Karpas-422 (cell line): ENCODE measurements at regions not wholly inside any gene's neighbourhood (a gene's known extent, or its start where the extent isn't known, plus 50 kb on each side); places are given as distances from the start of the nearest gene placed in this dataset.

ENCODE experiments used
- DNase-seq: peaks from one replicate; pipeline ENCODE4 v3.0.0-alpha.2; 2015
- H2AFZ ChIP-seq: fragments of 200-600 bp; sonication (generic); 2 replicates; pipeline ENCODE4 v1.6.1; 2014; ENCODE audit warnings: antibody characterized with exemption, low read length, mixed read lengths
- H3K27ac ChIP-seq: fragments of 200-600 bp; sonication (generic); 2 replicates; pipeline ENCODE4 v1.5.1; 2014; ENCODE audit warnings: mild to moderate bottlenecking, low read length, moderate library complexity
- H3K27me3 ChIP-seq: fragments of 200-600 bp; sonication (generic); 2 replicates; pipeline ENCODE4 v1.6.1; 2014; ENCODE audit warnings: low read length, mixed read lengths
- H3K36me3 ChIP-seq: fragments of 200-600 bp; sonication (generic); 2 replicates; pipeline ENCODE4 v1.6.1; 2014; ENCODE audit warnings: low read length, mixed read lengths; ENCODE audit not compliant: insufficient read depth
- H3K4me1 ChIP-seq: fragments of 200-600 bp; sonication (generic); 2 replicates; pipeline ENCODE4 v1.6.1; 2014; ENCODE audit warnings: mild to moderate bottlenecking, low read length, mixed read lengths
- H3K4me2 ChIP-seq: fragments of 200-600 bp; sonication (generic); 2 replicates; pipeline ENCODE4 v1.6.1; 2014; ENCODE audit warnings: low read length, low read depth, mild to moderate bottlenecking; ENCODE audit not compliant: poor library complexity, severe bottlenecking
- H3K4me3 ChIP-seq: fragments of 200-600 bp; sonication (generic); 2 replicates; pipeline ENCODE4 v1.5.1; 2014; ENCODE audit warnings: mild to moderate bottlenecking, antibody characterized with exemption, low read length, mixed read lengths
- H3K79me2 ChIP-seq: fragments of 200-600 bp; sonication (generic); 2 replicates; pipeline ENCODE4 v1.6.1; 2014; ENCODE audit warnings: mild to moderate bottlenecking, low read length, mixed read lengths
- H3K9ac ChIP-seq: fragments of 200-600 bp; sonication (generic); 2 replicates; pipeline ENCODE4 v1.6.0; 2014; ENCODE audit warnings: low read length
- H3K9me2 ChIP-seq: fragments of 200-600 bp; sonication (generic), shearing (Covaris generic); replicated peaks from 2 replicates; pipeline ENCODE4 v1.6.0; 2014; ENCODE audit warnings: mild to moderate bottlenecking, low read length, moderate library complexity; ENCODE audit not compliant: insufficient read depth
- H3K9me3 ChIP-seq: fragments of 300-700, 200-600 bp; sonication (generic); 2 replicates; pipeline ENCODE4 v1.6.1; 2014; ENCODE audit warnings: low read length, mixed read lengths
- H4K20me1 ChIP-seq: fragments of 200-600 bp; sonication (generic); 2 replicates; pipeline ENCODE4 v1.6.1; 2014; ENCODE audit warnings: mild to moderate bottlenecking, antibody characterized with exemption, low read length, low read depth; ENCODE audit not compliant: insufficient read depth

- no peak for DNase-seq
- H3K4me3 ChIP-seq, result no peak overlapping the region
- H3K4me2 ChIP-seq, result no peak overlapping the region
- no peaks in the 10 kb centered on the region for H3K4me1 ChIP-seq
- H3K36me3 ChIP-seq, result no peaks in the 10 kb centered on the region
- H2AFZ ChIP-seq, result no peak overlapping the region
- H4K20me1 ChIP-seq, result no peaks in the 10 kb centered on the region
- no peaks in the 10 kb centered on the region for H3K9me3 ChIP-seq
- H3K9me2 ChIP-seq, result no peaks in the 10 kb centered on the region
- H3K27ac ChIP-seq, result no peak overlapping the region
- H3K79me2 ChIP-seq, result no peaks in the 10 kb centered on the region
- H3K27me3 ChIP-seq, result no peaks in the 10 kb centered on the region
- H3K9ac ChIP-seq, result no peak overlapping the region
Observed at GRCh38 chr20:48170625-48171024, 385.3 kb upstream of the SULF2 start.

GRCh38 chr20:48169650-48170225 lies 384.5 kb upstream of the SULF2 start:
- no peaks in the 10 kb centered on the region for H3K79me2 ChIP-seq
- H3K4me2 ChIP-seq, result no peak overlapping the region
- H4K20me1 ChIP-seq, result no peaks in the 10 kb centered on the region

GRCh38 chr20:48166082-48166835 lies 381.0 kb upstream of the SULF2 start:
- H3K4me2 ChIP-seq, result no peak overlapping the region
- H3K4me1 ChIP-seq, result no peaks in the 10 kb centered on the region
- no peaks in the 10 kb centered on the region for H3K79me2 ChIP-seq
- no peak overlapping the region for H2AFZ ChIP-seq
- H3K36me3 ChIP-seq, result no peaks in the 10 kb centered on the region
- no peaks in the 10 kb centered on the region for H4K20me1 ChIP-seq
- no peak for DNase-seq
- no peak overlapping the region for H3K4me3 ChIP-seq
- H3K27ac ChIP-seq, result no peak overlapping the region
- H3K9me2 ChIP-seq, result no peaks in the 10 kb centered on the region
- no peaks in the 10 kb centered on the region for H3K9me3 ChIP-seq
- no peak overlapping the region for H3K9ac ChIP-seq
- H3K27me3 ChIP-seq, result no peaks in the 10 kb centered on the region

More at GRCh38 chr20:48169650-48170225, 384.5 kb upstream of the SULF2 start:
- DNase-seq, result no peak
- H3K9me3 ChIP-seq, result no peaks in the 10 kb centered on the region
- no peaks in the 10 kb centered on the region for H3K36me3 ChIP-seq
- H3K9ac ChIP-seq, result no peak overlapping the region
- no peak overlapping the region for H3K27ac ChIP-seq
- no peak overlapping the region for H3K4me3 ChIP-seq
- no peaks in the 10 kb centered on the region for H3K4me1 ChIP-seq
- no peak overlapping the region for H2AFZ ChIP-seq
- H3K27me3 ChIP-seq, result no peaks in the 10 kb centered on the region
- H3K9me2 ChIP-seq, result no peaks in the 10 kb centered on the region

- Histone ChIP-seq H3K79me2 (no peaks in the 10 kb centered on the region), H3K9me3 (no peaks in the 10 kb centered on the region), H3K36me3 (no peaks in the 10 kb centered on the region), H3K4me3 (no peak overlapping the region), H3K9ac (no peak overlapping the region), H2AFZ (no peak overlapping the region), H3K9me2 (no peaks in the 10 kb centered on the region), H3K4me2 (no peak overlapping the region), H3K27ac (no peak overlapping the region), H3K4me1 (no peaks in the 10 kb centered on the region), H3K27me3 (no peaks in the 10 kb centered on the region), H4K20me1 (no peaks in the 10 kb centered on the region)
- DNase-seq, result no peak
Observed at GRCh38 chr20:48165401-48165685, 380.1 kb upstream of the SULF2 start.

- Histone ChIP-seq H3K4me3 (no peak overlapping the region), H3K9ac (no peak overlapping the region), H3K9me3 (no peaks in the 10 kb centered on the region), H3K9me2 (no peaks in the 10 kb centered on the region), H3K4me2 (no peak overlapping the region), H2AFZ (no peak overlapping the region), H3K79me2 (no peaks in the 10 kb centered on the region), H3K36me3 (no peaks in the 10 kb centered on the region), H3K27ac (no peak overlapping the region), H3K27me3 (no peaks in the 10 kb centered on the region), H3K4me1 (no peaks in the 10 kb centered on the region), H4K20me1 (no peaks in the 10 kb centered on the region)
- DNase-seq, result no peak
Observed at GRCh38 chr20:48164566-48165400, 379.5 kb upstream of the SULF2 start.

- H3K4me1 ChIP-seq, result no peaks in the 10 kb centered on the region
- no peaks in the 10 kb centered on the region for H3K9me3 ChIP-seq
- no peaks in the 10 kb centered on the region for H3K36me3 ChIP-seq
- no peaks in the 10 kb centered on the region for H3K9me2 ChIP-seq
- no peaks in the 10 kb centered on the region for H4K20me1 ChIP-seq
- no peak overlapping the region for H2AFZ ChIP-seq
- no peak overlapping the region for H3K9ac ChIP-seq
- H3K79me2 ChIP-seq, result no peaks in the 10 kb centered on the region
- H3K27ac ChIP-seq, result no peak overlapping the region
- no peak overlapping the region for H3K4me2 ChIP-seq
- no peak overlapping the region for H3K4me3 ChIP-seq
- no peak for DNase-seq
- no peaks in the 10 kb centered on the region for H3K27me3 ChIP-seq
Observed at GRCh38 chr20:48164034-48164433, 378.8 kb upstream of the SULF2 start.

GRCh38 chr20:48163505-48163904 lies 378.2 kb upstream of the SULF2 start:
- H3K36me3 ChIP-seq, result no peaks in the 10 kb centered on the region
- H3K27ac ChIP-seq, result no peak overlapping the region
- H3K9me2 ChIP-seq, result no peaks in the 10 kb centered on the region
- H3K79me2 ChIP-seq, result no peaks in the 10 kb centered on the region
- no peak for DNase-seq
- no peak overlapping the region for H3K4me2 ChIP-seq
- no peaks in the 10 kb centered on the region for H3K9me3 ChIP-seq
- no peak overlapping the region for H3K9ac ChIP-seq
- no peaks in the 10 kb centered on the region for H3K27me3 ChIP-seq
- H3K4me3 ChIP-seq, result no peak overlapping the region
- no peaks in the 10 kb centered on the region for H3K4me1 ChIP-seq
- no peaks in the 10 kb centered on the region for H4K20me1 ChIP-seq
- H2AFZ ChIP-seq, result no peak overlapping the region

GRCh38 chr20:48162621-48163020 lies 377.3 kb upstream of the SULF2 start:
- Histone ChIP-seq H4K20me1 (no peaks in the 10 kb centered on the region), H3K27me3 (no peaks in the 10 kb centered on the region), H3K9me3 (no peaks in the 10 kb centered on the region), H3K79me2 (no peaks in the 10 kb centered on the region), H3K36me3 (no peaks in the 10 kb centered on the region), H3K9ac (no peak overlapping the region), H3K27ac (no peak overlapping the region), H3K4me3 (no peak overlapping the region), H3K4me1 (no peaks in the 10 kb centered on the region), H3K4me2 (no peak overlapping the region), H3K9me2 (no peaks in the 10 kb centered on the region), H2AFZ (no peak overlapping the region)
- DNase-seq, result no peak
